IPS-18a (cell line): ENCODE measurements at regions not wholly inside any gene's neighbourhood (a gene's known extent, or its start where the extent isn't known, plus 50 kb on each side); places are given as distances from the start of the nearest gene placed in this dataset.
"Not testable (repeated sequence)": the region's sequence is repeated elsewhere in the genome, so short reads cannot be mapped to it uniquely, and the experiment has no call there.

Experiments
- H3K27ac ChIP-seq: one replicate; pipeline ENCODE4 v1.5.1; 2013; ENCODE audit warnings: low read length
- H3K27me3 ChIP-seq: one replicate; pipeline ENCODE4 v1.6.1; 2013; ENCODE audit warnings: mild to moderate bottlenecking, low read length; ENCODE audit not compliant: control insufficient read depth, insufficient read depth
- H3K36me3 ChIP-seq: one replicate; pipeline ENCODE4 v1.6.1; 2013; ENCODE audit warnings: low read depth, low read length; ENCODE audit not compliant: control insufficient read depth
- H3K4me1 ChIP-seq: one replicate; pipeline ENCODE4 v1.6.1; 2013; ENCODE audit warnings: low read depth, low read length; ENCODE audit not compliant: control insufficient read depth
- H3K4me3 ChIP-seq: one replicate; pipeline ENCODE4 v1.5.1; 2013; ENCODE audit warnings: low read length
- H3K9ac ChIP-seq: one replicate; pipeline ENCODE4 v1.6.1; 2013; ENCODE audit warnings: mild to moderate bottlenecking, low read length, moderate library complexity
- H3K9me3 ChIP-seq: one replicate; pipeline ENCODE4 v1.6.1; 2013; ENCODE audit warnings: low read depth, low read length; ENCODE audit not compliant: control insufficient read depth

DNA sequence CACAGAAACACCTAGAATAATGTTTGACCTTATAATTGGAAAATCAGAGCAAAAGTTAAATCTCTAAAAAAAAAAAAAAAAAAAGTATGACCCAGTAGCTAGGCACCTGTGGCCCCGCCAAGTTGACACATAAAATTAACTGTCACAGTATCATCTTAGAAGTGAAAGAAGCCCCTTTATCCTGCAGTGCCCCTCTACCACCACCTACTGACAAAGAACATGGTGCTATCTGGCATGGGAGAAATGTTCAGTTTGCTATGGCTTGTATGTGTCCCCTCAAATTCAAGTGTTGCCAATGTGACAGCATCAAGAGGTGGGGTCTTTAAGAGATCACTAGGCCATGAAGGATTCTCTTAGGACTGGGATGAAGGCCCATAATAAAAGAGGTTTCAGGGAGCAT is 601.5 kb downstream of the TRIML1 start:
- not testable (repeated sequence) for H3K27ac ChIP-seq, H3K9me3 ChIP-seq, H3K9ac ChIP-seq, H3K27me3 ChIP-seq, H3K4me1 ChIP-seq, H3K4me3 ChIP-seq, H3K36me3 ChIP-seq

DNA sequence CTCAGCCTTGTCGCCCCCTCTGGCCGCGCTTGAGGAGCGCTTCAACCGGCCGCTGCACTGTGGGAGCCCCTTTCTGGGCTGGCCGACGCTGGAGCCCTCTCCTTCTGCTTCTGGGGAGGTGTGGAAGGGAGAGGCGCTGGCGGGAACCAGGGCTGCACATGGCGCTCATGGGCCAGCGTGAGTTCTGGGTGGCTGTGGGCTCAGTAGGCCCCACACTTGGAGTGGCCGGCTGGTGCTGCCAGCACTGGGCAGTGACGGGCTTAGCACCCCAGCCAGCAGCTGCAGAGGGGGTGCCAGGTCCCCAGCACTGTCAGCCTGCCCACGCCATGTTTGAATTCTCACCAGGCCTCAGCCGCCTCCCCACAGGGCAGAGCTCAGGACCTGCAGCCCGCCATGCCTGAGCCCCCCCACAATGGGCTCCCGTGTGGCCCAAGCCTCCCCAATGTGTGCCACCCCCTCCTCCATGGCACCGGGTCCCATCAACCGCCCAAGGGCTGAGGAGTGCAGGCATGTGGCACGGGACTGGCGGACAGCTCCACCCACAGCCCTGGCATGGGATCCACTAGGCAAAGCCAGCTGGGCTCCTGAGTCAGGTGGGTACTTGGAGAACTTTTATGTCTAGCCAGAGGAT is 615.2 kb downstream of the TRIML1 start:
- Histone ChIP-seq H3K4me1 (no peaks in the 10 kb centered on the region), H3K9ac (no peak overlapping the region), H3K4me3 (no peak overlapping the region), H3K36me3 (no peaks in the 10 kb centered on the region), H3K27ac (no peak overlapping the region), H3K27me3 (no peaks in the 10 kb centered on the region), H3K9me3 (no peaks in the 10 kb centered on the region)

GRCh38 chr4:188767496-188767895 is 628.3 kb downstream of the TRIML1 start:
- H3K27ac ChIP-seq, result no peak overlapping the region

DNA sequence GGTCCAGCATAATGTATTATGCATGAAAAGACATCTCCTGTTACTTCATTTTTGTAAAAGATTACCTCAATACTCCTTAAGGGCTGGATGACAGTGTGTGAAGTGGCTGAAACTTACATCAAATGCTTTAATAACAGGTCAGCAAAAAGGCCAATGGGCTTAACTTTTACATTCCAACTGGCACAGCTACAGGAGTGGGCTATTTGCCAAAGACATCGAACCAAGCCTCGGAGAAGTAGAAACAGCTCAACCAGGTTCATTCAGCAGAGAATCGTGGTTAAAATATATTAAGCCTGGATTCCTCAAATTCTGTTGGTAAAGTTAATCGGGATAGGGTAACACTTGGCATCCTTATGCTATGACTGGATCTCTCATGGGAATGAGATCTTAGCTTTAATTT is 639.7 kb downstream of the TRIML1 start:
- H3K27ac ChIP-seq, result no peak overlapping the region
- H3K4me1 ChIP-seq, result no peaks in the 10 kb centered on the region
- H3K27me3 ChIP-seq, result no peaks in the 10 kb centered on the region
- H3K9ac ChIP-seq, result no peak overlapping the region
- no peak overlapping the region for H3K4me3 ChIP-seq
- H3K9me3 ChIP-seq, result no peaks in the 10 kb centered on the region
- H3K36me3 ChIP-seq, result no peaks in the 10 kb centered on the region

More at GRCh38 chr4:188767496-188767895, 628.3 kb downstream of the TRIML1 start:
- H3K4me3 ChIP-seq, result no peak overlapping the region
- no peaks in the 10 kb centered on the region for H3K36me3 ChIP-seq
- H3K4me1 ChIP-seq, result no peaks in the 10 kb centered on the region
- no peaks in the 10 kb centered on the region for H3K27me3 ChIP-seq
- H3K9me3 ChIP-seq, result no peaks in the 10 kb centered on the region
- no peak overlapping the region for H3K9ac ChIP-seq

GRCh38 chr4:188779581-188779980 is 640.3 kb downstream of the TRIML1 start:
- Histone ChIP-seq H3K27me3 (no peaks in the 10 kb centered on the region), H3K9me3 (no peaks in the 10 kb centered on the region), H3K9ac (no peak overlapping the region), H3K4me3 (no peak overlapping the region), H3K36me3 (no peaks in the 10 kb centered on the region), H3K27ac (no peak overlapping the region), H3K4me1 (no peaks in the 10 kb centered on the region)

DNA sequence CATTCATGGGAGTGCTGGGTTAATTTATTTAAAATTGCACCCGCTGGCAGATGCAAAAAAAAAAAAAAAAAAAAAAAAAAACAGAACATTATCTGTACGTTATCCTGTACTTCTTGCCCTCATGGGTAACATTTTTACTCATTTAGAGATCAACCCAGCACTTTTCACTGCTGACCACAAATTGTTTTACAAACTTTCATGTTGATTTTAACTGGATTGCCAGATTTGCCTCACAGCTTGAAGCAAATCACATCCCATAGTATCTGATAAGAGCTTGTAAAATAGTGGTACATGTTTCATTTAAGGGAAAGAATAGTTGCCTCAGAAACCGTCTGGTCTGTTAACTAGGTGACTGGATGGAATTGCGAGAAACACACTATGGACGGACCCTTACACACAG is 640.8 kb downstream of the TRIML1 start:
- no peaks in the 10 kb centered on the region for H3K4me1 ChIP-seq
- no peak overlapping the region for H3K4me3 ChIP-seq
- H3K9ac ChIP-seq, result no peak overlapping the region
- H3K9me3 ChIP-seq, result no peaks in the 10 kb centered on the region
- no peaks in the 10 kb centered on the region for H3K27me3 ChIP-seq
- H3K36me3 ChIP-seq, result no peaks in the 10 kb centered on the region
- H3K27ac ChIP-seq, result no peak overlapping the region

GRCh38 chr4:188780686-188781085 is 641.4 kb downstream of the TRIML1 start:
- no peaks in the 10 kb centered on the region for H3K4me1 ChIP-seq
- no peak overlapping the region for H3K4me3 ChIP-seq
- no peaks in the 10 kb centered on the region for H3K36me3 ChIP-seq
- H3K27me3 ChIP-seq, result no peaks in the 10 kb centered on the region
- H3K27ac ChIP-seq, result no peak overlapping the region
- no peaks in the 10 kb centered on the region for H3K9me3 ChIP-seq
- H3K9ac ChIP-seq, result no peak overlapping the region

- no peak overlapping the region for H3K9ac ChIP-seq
- H3K4me1 ChIP-seq, result no peaks in the 10 kb centered on the region
- no peaks in the 10 kb centered on the region for H3K9me3 ChIP-seq
- no peak overlapping the region for H3K4me3 ChIP-seq
- H3K27ac ChIP-seq, result no peak overlapping the region
- no peaks in the 10 kb centered on the region for H3K27me3 ChIP-seq
- no peaks in the 10 kb centered on the region for H3K36me3 ChIP-seq
Measured at GRCh38 chr4:188781655-188782054, 642.4 kb downstream of the TRIML1 start.

GRCh38 chr4:188783175-188783574 is 643.9 kb downstream of the TRIML1 start:
- Histone ChIP-seq H3K27ac (no peak overlapping the region), H3K9me3 (no peaks in the 10 kb centered on the region), H3K36me3 (no peaks in the 10 kb centered on the region), H3K9ac (no peak overlapping the region), H3K27me3 (no peaks in the 10 kb centered on the region), H3K4me1 (no peaks in the 10 kb centered on the region), H3K4me3 (no peak overlapping the region)

DNA sequence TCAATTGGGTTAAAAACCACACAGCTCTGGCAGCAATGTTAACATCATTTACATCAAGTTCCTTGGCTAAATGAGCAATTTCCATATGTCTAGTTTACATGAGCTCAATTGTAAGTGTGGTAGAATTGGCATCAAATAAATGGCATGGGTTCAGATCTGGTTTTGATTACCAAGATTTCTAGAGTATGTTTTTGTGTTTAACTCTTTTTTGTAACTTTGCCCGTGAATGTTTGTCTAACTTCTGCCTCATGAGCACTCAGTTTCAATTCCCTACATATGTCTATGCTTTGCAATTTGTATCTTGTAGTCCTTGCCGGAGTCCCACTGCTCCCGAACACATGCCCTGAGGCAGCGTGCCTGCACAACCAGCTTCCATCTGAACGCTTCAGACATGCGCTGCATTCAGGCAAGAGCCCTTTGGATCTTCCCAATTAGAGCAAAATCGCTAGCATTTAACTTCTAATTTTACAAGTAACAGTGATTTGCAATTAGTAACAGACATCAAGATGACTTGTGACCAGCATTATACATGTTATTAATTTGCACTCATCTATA is 644.4 kb downstream of the TRIML1 start:
- H3K9me3 ChIP-seq, result no peaks in the 10 kb centered on the region
- H3K27ac ChIP-seq, result no peak overlapping the region
- no peak overlapping the region for H3K4me3 ChIP-seq
- H3K36me3 ChIP-seq, result no peaks in the 10 kb centered on the region
- H3K9ac ChIP-seq, result no peak overlapping the region
- no peaks in the 10 kb centered on the region for H3K4me1 ChIP-seq
- H3K27me3 ChIP-seq, result no peaks in the 10 kb centered on the region

DNA sequence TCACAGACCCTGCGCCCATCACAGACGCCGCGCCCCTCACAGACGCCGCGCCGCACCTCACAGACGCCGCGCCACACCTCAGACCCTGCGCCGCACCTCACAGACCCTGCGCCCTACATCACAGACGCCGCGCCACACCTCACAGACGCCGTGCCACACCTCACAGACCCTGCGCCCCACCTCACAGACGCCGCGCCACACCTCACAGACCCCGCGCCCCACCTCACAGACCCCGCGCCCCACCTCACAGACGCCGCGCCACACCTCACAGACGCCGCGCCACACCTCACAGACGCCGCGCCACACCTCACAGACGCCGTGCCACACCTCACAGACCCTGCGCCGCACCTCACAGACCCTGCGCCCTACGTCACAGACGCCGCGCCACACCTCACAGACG is 657.4 kb downstream of the TRIML1 start:
- H3K4me1 ChIP-seq, H3K27me3 ChIP-seq, H3K27ac ChIP-seq, H3K9ac ChIP-seq, H3K36me3 ChIP-seq, H3K4me3 ChIP-seq, H3K9me3 ChIP-seq: not testable (repeated sequence)

- not testable (repeated sequence) for H3K4me3 ChIP-seq, H3K36me3 ChIP-seq, H3K9ac ChIP-seq, H3K27me3 ChIP-seq, H3K9me3 ChIP-seq, H3K4me1 ChIP-seq, H3K27ac ChIP-seq
Measured at GRCh38 chr4:188797011-188797410, 657.8 kb downstream of the TRIML1 start.
